GM12864 (cell line): ENCODE measurements at regions not wholly inside any gene's neighbourhood (a gene's known extent, or its start where the extent isn't known, plus 50 kb on each side); places are given as distances from the start of the nearest gene placed in this dataset.

Experiments used
- DNase-seq: peaks from one replicate; pipeline ENCODE4 v3.0.0-alpha.2; 2011; ENCODE audit warnings: low read depth
- H3K4me3 ChIP-seq: 2 replicates; pipeline ENCODE4 v1.5.1; 2011; ENCODE audit warnings: mild to moderate bottlenecking, low read depth, low read length, control low read depth
- CTCF ChIP-seq: IDR thresholded peaks from 2 replicates; pipeline ENCODE4 v1.5.1; 2011; ENCODE audit warnings: low read depth, mild to moderate bottlenecking, moderate library complexity, low read length, control low read depth, inconsistent platforms; ENCODE audit errors: missing control alignments

GRCh38 chr2:156132130-156132529 is 200.4 kb downstream of the NR4A2 start:
- no peak overlapping the region for H3K4me3 ChIP-seq
- no peak for TF ChIP-seq CTCF
- no peak for DNase-seq

GRCh38 chr2:156129227-156129626 is 203.3 kb downstream of the NR4A2 start:
- no peak for TF ChIP-seq CTCF
- H3K4me3 ChIP-seq = no peak overlapping the region
- DNase-seq = no peak

GRCh38 chr2:156125018-156125417 is 207.5 kb downstream of the NR4A2 start:
- DNase-seq = no peak
- no peak for TF ChIP-seq CTCF
- H3K4me3 ChIP-seq = no peak overlapping the region

- TF ChIP-seq CTCF = no peak
- DNase-seq = no peak
- no peak overlapping the region for H3K4me3 ChIP-seq
These were observed 208.1 kb downstream of the NR4A2 start for GRCh38 chr2:156124458-156124857.

- no peak for TF ChIP-seq CTCF
- DNase-seq = no peak
- H3K4me3 ChIP-seq = no peak overlapping the region
These were observed 213.6 kb downstream of the NR4A2 start for GRCh38 chr2:156118753-156119416.

GRCh38 chr2:156116113-156116512 is 216.4 kb downstream of the NR4A2 start:
- DNase-seq = no peak
- H3K4me3 ChIP-seq = no peak overlapping the region
- no peak for TF ChIP-seq CTCF

- DNase-seq = no peak
- no peak overlapping the region for H3K4me3 ChIP-seq
- TF ChIP-seq CTCF = no peak
These were observed 217.2 kb downstream of the NR4A2 start for GRCh38 chr2:156115338-156115737.
